Mucosa of descending colon (tissue), 3 donors: ENCODE measurements at regions not wholly inside any gene's neighbourhood (a gene's known extent, or its start where the extent isn't known, plus 50 kb on each side); places are given as distances from the start of the nearest gene placed in this dataset.

Source experiments
- ATAC-seq: fragments of 200-7000 bp; cut with Tn5 transposase; one replicate; pipeline ENCODE4 v1.9.1; 2020; ENCODE audit warnings: mild to moderate bottlenecking, moderate library complexity
- DNase-seq, 3 donors: peaks; one replicate each; pipeline ENCODE4 v3.0.0-alpha.2; 2020
- H3K36me3 ChIP-seq: fragments of 200-600 bp; one replicate; pipeline ENCODE4 v1.8.0; 2021; ENCODE audit warnings: low read depth, mild to moderate bottlenecking
- H3K4me1 ChIP-seq: fragments of 200-600 bp; one replicate; pipeline ENCODE4 v1.8.0; 2021; ENCODE audit warnings: low read depth, mild to moderate bottlenecking
- H3K4me3 ChIP-seq: fragments of 200-600 bp; one replicate; pipeline ENCODE4 v1.8.0; 2021; ENCODE audit warnings: mild to moderate bottlenecking
- H3K9me3 ChIP-seq: fragments of 200-600 bp; one replicate; pipeline ENCODE4 v1.8.0; 2021; ENCODE audit warnings: mild to moderate bottlenecking
- CTCF ChIP-seq: fragments of 200-600 bp; IDR thresholded peaks from one replicate; pipeline ENCODE4 v1.8.0; 2022; ENCODE audit warnings: antibody characterized with exemption, mild to moderate bottlenecking
- intact Hi-C, 2 donors: fragments of 100-400 bp; cut with DNase I in 1 of 2; cut with micrococcal nuclease in 1 of 2; formaldehyde crosslinking; loops; one replicate each; pipeline versions ENCODE4 v1.11.0 to v1.11.1; 2022; cut with DNase I, micrococcal nuclease
- donor health status: DM: no; HTN: no; CAD: no; lungs with moderate emphysema.
- donor health status: DM: no; HTN: no; CAD: no.
- donor health status: DM: no; HTN: yes; CAD: no.

- ATAC-seq (peak; percentile 70), DNase-seq (peak in 1 of 3 donors; percentile 55)
- no peak for TF ChIP-seq CTCF
- no peaks in the 10 kb centered on the region for H3K36me3 ChIP-seq
- peaks cover 32% of the 10 kb centered on the region for H3K4me1 ChIP-seq
- H3K9me3 ChIP-seq, result no peaks in the 10 kb centered on the region
- no peak overlapping the region for H3K4me3 ChIP-seq
- intact Hi-C loops, result no loop called here
These were observed 188.9 kb upstream of the TSC22D1 start for GRCh38 chr13:44765001-44765471.

GRCh38 chr13:44764302-44764692, 188.2 kb upstream of the TSC22D1 start:
- Histone ChIP-seq H3K9me3 (no peaks in the 10 kb centered on the region), H3K36me3 (no peaks in the 10 kb centered on the region), H3K4me3 (no peak overlapping the region), H3K4me1 (peaks cover 40% of the 10 kb centered on the region)
- ATAC-seq (peak; percentile 80), DNase-seq (peak; percentile 67 to 82 (median 71))
- TF ChIP-seq CTCF, result no peak
- intact Hi-C loops, result no loop called here

- Histone ChIP-seq H3K4me3 (no peak overlapping the region), H3K36me3 (no peaks in the 10 kb centered on the region), H3K9me3 (no peaks in the 10 kb centered on the region), H3K4me1 (peaks cover 44% of the 10 kb centered on the region)
- DNase-seq (peak; percentile 53 to 68 (median 68)), ATAC-seq (peak; percentile 18)
- intact Hi-C loops, result no loop called here
- TF ChIP-seq CTCF, result no peak
These were observed 187.6 kb upstream of the TSC22D1 start for GRCh38 chr13:44763615-44764301.

- peaks cover 53% of the 10 kb centered on the region for H3K4me1 ChIP-seq
- TF ChIP-seq CTCF, result no peak
- no peaks in the 10 kb centered on the region for H3K9me3 ChIP-seq
- no peaks in the 10 kb centered on the region for H3K36me3 ChIP-seq
- intact Hi-C loops, result no loop called here
- no peak overlapping the region for H3K4me3 ChIP-seq
- ATAC-seq (no peak), DNase-seq (no peak)
These were observed 186.8 kb upstream of the TSC22D1 start for GRCh38 chr13:44762911-44763310.

- H3K4me1 ChIP-seq, result peaks cover 57% of the 10 kb centered on the region
- intact Hi-C loops, result no loop called here
- H3K9me3 ChIP-seq, result no peaks in the 10 kb centered on the region
- H3K36me3 ChIP-seq, result no peaks in the 10 kb centered on the region
- no peak overlapping the region for H3K4me3 ChIP-seq
- DNase-seq, result no peak
- no peak for TF ChIP-seq CTCF
- no peak for ATAC-seq
These were observed 184.3 kb upstream of the TSC22D1 start for GRCh38 chr13:44760434-44760833.
